ENCODE measurements at regions not wholly inside any gene's neighbourhood (a gene's known extent, or its start where the extent isn't known, plus 50 kb on each side); places are given as distances from the start of the nearest gene placed in this dataset.

GRCh38 chr12:107219301-107219700, 126.0 kb upstream of the CRY1 start:
- H3K27ac ChIP-seq: no peak overlapping the region
- TF ChIP-seq, protein P1, sequence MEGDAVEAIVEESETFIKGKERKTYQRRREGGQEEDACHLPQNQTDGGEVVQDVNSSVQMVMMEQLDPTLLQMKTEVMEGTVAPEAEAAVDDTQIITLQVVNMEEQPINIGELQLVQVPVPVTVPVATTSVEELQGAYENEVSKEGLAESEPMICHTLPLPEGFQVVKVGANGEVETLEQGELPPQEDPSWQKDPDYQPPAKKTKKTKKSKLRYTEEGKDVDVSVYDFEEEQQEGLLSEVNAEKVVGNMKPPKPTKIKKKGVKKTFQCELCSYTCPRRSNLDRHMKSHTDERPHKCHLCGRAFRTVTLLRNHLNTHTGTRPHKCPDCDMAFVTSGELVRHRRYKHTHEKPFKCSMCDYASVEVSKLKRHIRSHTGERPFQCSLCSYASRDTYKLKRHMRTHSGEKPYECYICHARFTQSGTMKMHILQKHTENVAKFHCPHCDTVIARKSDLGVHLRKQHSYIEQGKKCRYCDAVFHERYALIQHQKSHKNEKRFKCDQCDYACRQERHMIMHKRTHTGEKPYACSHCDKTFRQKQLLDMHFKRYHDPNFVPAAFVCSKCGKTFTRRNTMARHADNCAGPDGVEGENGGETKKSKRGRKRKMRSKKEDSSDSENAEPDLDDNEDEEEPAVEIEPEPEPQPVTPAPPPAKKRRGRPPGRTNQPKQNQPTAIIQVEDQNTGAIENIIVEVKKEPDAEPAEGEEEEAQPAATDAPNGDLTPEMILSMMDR (IDR thresholded peaks at IDR 0.05): no peak
- no peak overlapping the region for H2AFZ ChIP-seq
- no peak overlapping the region for H3K9ac ChIP-seq
- H3K36me3 ChIP-seq (ENCODE audit: control insufficient read depth, insufficient read depth, low read length): no peaks in the 10 kb centered on the region
- no peak overlapping the region for H3K4me2 ChIP-seq (ENCODE audit: low read length)
- H3K9me3 ChIP-seq (ENCODE audit: control insufficient read depth, low read length): no peaks in the 10 kb centered on the region
- H3K4me3 ChIP-seq (ENCODE audit: low read depth, low read length): no peak overlapping the region
- no peaks in the 10 kb centered on the region for H3K79me2 ChIP-seq
- H3K4me1 ChIP-seq: no peaks in the 10 kb centered on the region
- no peaks in the 10 kb centered on the region for H3K27me3 ChIP-seq (ENCODE audit: control insufficient read depth, insufficient read depth, low read length)

GRCh38 chr12:107221913-107222312, 128.6 kb upstream of the CRY1 start:
- TF ChIP-seq, protein P1 (IDR thresholded peaks at IDR 0.05): no peak
- Histone ChIP-seq H3K9me3 (ENCODE audit: control insufficient read depth, low read length) (no peaks in the 10 kb centered on the region), H3K9ac (no peak overlapping the region), H2AFZ (no peak overlapping the region), H3K4me1 (no peaks in the 10 kb centered on the region), H3K79me2 (no peaks in the 10 kb centered on the region), H3K4me3 (ENCODE audit: low read depth, low read length) (no peak overlapping the region), H3K27ac (no peak overlapping the region), H3K27me3 (ENCODE audit: control insufficient read depth, insufficient read depth, low read length) (no peaks in the 10 kb centered on the region), H3K36me3 (ENCODE audit: control insufficient read depth, insufficient read depth, low read length) (no peaks in the 10 kb centered on the region), H3K4me2 (ENCODE audit: low read length) (no peak overlapping the region)

- H3K9me3 ChIP-seq (ENCODE audit: control insufficient read depth, low read length): no peaks in the 10 kb centered on the region
- H3K36me3 ChIP-seq (ENCODE audit: control insufficient read depth, insufficient read depth, low read length): no peaks in the 10 kb centered on the region
- no peak overlapping the region for H2AFZ ChIP-seq
- no peak overlapping the region for H3K27ac ChIP-seq
- H3K79me2 ChIP-seq: no peaks in the 10 kb centered on the region
- no peak overlapping the region for H3K9ac ChIP-seq
- H3K4me1 ChIP-seq: no peaks in the 10 kb centered on the region
- no peak overlapping the region for H3K4me2 ChIP-seq (ENCODE audit: low read length)
- H3K27me3 ChIP-seq (ENCODE audit: control insufficient read depth, insufficient read depth, low read length): no peaks in the 10 kb centered on the region
- H3K4me3 ChIP-seq (ENCODE audit: low read depth, low read length): no peak overlapping the region
- TF ChIP-seq, protein P1 (IDR thresholded peaks at IDR 0.05): no peak
Observed at GRCh38 chr12:107223821-107224220, 130.5 kb upstream of the CRY1 start.

- Histone ChIP-seq H3K4me3 (ENCODE audit: low read depth, low read length) (no peak overlapping the region), H3K36me3 (ENCODE audit: control insufficient read depth, insufficient read depth, low read length) (no peaks in the 10 kb centered on the region), H3K79me2 (no peaks in the 10 kb centered on the region), H3K27me3 (ENCODE audit: control insufficient read depth, insufficient read depth, low read length) (no peaks in the 10 kb centered on the region), H3K4me2 (ENCODE audit: low read length) (no peak overlapping the region), H3K27ac (no peak overlapping the region), H3K9me3 (ENCODE audit: control insufficient read depth, low read length) (no peaks in the 10 kb centered on the region), H3K4me1 (no peaks in the 10 kb centered on the region), H3K9ac (no peak overlapping the region), H2AFZ (no peak overlapping the region)
- TF ChIP-seq, protein P1 (IDR thresholded peaks at IDR 0.05): no peak
Observed at GRCh38 chr12:107225635-107226034, 132.3 kb upstream of the CRY1 start.

GRCh38 chr12:107226126-107226525, 132.8 kb upstream of the CRY1 start:
- no peak overlapping the region for H3K4me3 ChIP-seq (ENCODE audit: low read depth, low read length)
- H3K4me1 ChIP-seq: no peaks in the 10 kb centered on the region
- no peak overlapping the region for H3K9ac ChIP-seq
- no peaks in the 10 kb centered on the region for H3K27me3 ChIP-seq (ENCODE audit: control insufficient read depth, insufficient read depth, low read length)
- no peak overlapping the region for H2AFZ ChIP-seq
- TF ChIP-seq, protein P1 (IDR thresholded peaks at IDR 0.05): no peak
- H3K27ac ChIP-seq: no peak overlapping the region
- H3K36me3 ChIP-seq (ENCODE audit: control insufficient read depth, insufficient read depth, low read length): no peaks in the 10 kb centered on the region
- no peak overlapping the region for H3K4me2 ChIP-seq (ENCODE audit: low read length)
- H3K79me2 ChIP-seq: no peaks in the 10 kb centered on the region
- H3K9me3 ChIP-seq (ENCODE audit: control insufficient read depth, low read length): no peaks in the 10 kb centered on the region
